Endometrium (tissue), 2 donors: ENCODE measurements at regions not wholly inside any gene's neighbourhood (a gene's known extent, or its start where the extent isn't known, plus 50 kb on each side); places are given as distances from the start of the nearest gene placed in this dataset.

Experiments
- FAIRE-seq: peaks from 2 replicates; lab custom pipeline; 2012; peaks lifted over from hg19 to GRCh38; lab: Jason Lieb, UNC
- donor health status: control.
- donor health status: control.

GRCh38 chr11:36713715-36714114 lies 115.7 kb upstream of the RAG2 start:
- no peak for FAIRE-seq

- FAIRE-seq, result no peak
These were observed 113.2 kb upstream of the RAG2 start for GRCh38 chr11:36711104-36711825.
